Stimulated activated CD4-positive, alpha-beta T cell treated with anti-CD3 and anti-CD28 coated beads, Interleukin-15, amount 100 ng/mL, for 1 hour (primary cell): ENCODE measurements at regions not wholly inside any gene's neighbourhood (a gene's known extent, or its start where the extent isn't known, plus 50 kb on each side); places are given as distances from the start of the nearest gene placed in this dataset.
"Not testable (repeated sequence)": the region's sequence is repeated elsewhere in the genome, so short reads cannot be mapped to it uniquely, and the experiment has no call there.

ENCODE experiments used
- DNase-seq, 2 donors: peaks; one replicate each; pipeline ENCODE4 v3.0.0-alpha.2; 2020; ENCODE audit warnings: low read depth in 1 of 2, low spot score in 1 of 2

DNA sequence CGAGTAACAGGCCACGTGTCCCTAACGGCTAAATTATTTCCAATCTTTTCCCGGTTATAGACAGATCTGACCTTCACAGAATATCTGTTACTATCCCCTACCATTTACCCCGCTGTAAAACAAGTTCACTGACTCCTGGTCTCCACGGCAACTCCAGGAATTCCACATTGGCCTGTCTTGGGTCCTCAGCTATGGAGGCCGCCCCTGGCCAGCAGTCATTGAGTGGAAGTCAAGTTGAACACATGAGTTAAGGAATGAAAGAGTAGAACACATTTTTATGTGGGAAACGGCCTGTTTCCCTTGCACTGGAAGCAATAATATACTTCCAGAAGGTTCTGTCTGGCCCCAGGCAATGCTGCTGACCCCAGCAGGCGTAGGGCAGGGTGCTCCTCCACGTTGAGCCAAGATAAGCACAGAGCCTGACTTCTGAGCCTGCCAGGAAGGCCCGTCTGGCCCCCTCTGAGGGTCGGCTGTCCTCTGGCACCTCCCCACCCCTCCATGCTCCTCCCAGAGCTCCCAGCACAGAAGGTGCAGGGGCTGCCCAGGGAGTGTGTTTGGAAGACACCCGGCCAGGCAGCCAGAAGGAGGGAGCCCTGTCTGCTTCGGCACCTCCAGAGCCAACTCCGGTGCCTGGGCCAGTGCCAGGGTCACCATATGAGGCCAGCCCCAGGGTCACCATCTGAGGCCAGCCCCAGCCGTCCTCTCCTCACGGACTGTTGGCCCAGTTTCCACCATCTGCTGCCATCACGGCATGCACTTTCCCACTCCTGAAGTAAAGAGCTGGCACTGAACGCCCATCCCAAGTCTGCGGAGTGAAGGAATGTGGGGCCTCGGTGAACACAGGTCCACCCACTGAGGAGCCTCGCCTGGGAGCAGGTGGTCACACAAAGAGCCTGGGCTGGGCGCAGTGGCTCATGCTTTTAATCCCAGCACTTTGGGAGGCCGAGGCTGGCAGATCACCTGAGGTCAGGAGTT lies 813.2 kb downstream of the BRD1 start:
- DNase-seq = no peak

DNA sequence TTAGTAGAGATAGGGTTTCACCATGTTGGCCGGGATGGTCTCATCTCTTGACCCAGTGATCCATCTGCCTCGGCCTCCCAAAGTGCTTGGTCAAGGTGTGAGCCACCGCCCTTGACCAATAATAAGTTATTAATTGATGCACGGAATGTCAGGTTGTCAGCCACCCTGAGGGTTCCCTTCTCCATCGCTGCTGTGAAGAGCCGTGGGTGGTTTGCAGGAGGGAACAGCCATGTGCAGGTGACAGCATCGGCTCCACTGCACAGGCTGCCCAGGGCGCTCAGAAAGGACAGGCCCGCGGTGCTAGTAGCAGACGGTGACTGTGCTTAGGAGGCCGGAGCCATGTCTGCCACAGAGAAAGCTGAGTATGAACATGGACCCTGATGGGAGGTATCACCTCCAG lies 814.0 kb downstream of the BRD1 start:
- no peak for DNase-seq

DNA sequence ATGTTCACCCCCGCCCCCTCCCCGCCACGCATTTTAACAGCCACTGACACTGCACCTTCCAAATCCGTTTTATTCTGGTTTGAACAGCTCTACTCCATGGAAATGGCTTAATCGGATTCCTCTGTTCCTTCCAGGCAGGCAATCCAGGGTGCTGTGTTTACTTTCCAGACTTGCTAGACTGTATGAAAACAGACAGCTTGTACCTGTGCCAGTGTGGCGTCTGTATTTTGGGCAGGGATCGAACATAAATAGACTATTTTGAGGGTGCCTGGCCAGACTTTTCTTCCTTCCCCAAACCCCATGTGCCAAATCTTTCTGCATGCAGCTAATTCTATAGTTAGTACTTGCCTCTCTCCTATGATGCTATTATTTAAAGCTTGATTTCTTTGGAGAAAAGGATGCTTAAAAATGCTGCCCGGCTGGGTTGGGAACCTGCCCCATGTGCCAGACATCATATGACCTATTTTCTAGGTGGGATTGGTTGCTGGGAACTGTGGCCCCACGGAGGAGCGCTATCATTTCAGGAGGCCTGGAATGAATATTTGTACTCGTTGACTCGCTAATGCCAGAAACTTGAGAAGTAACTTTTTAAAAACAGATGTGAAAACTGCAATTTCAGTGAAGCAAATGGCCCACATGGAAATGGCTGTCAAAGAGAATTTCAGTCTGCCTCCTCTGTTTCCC lies 814.8 kb downstream of the BRD1 start:
- no peak for DNase-seq

DNA sequence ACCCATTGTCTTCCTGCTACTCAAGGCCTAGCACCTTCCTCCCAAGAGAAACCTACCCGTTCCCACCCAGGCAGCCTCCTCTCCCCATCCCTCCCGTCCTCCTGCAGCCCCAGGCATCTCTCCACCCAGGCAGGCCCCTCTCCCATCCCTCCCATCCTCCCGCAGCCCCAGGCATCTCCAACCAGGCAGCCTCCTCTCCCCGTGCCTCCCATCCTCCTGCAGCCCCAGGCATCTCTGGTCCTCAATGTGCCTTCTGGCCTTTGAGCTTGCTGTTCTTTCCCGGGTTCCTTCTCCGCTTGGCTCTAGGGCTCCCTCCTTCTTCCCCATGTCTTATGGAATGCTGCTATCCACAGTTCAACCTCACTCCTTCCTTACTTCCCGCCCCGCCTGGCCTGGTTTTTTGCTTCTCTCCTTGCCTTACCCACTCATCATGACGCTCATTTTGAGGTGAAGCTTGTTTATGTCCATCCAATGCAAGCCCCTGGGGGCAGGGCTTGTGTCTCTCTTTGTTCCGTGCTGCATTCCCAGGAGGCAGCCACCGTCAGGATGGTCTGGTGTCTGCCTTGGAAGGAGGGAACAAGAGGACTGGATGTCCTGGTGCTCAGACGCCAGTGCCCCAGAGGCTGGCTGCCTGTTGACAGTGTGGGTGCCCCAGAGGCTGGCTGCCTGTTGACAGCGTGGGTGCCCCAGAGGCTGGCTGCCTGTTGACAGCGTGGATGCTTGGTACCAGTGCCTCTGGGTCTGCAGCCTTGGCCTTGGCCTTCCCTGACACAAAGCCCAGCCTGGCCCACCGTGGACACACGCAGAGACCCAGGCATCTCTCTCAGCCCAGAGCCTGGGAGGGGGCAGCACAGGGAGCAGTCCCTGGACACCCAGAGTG lies 815.7 kb downstream of the BRD1 start:
- no peak for DNase-seq

DNA sequence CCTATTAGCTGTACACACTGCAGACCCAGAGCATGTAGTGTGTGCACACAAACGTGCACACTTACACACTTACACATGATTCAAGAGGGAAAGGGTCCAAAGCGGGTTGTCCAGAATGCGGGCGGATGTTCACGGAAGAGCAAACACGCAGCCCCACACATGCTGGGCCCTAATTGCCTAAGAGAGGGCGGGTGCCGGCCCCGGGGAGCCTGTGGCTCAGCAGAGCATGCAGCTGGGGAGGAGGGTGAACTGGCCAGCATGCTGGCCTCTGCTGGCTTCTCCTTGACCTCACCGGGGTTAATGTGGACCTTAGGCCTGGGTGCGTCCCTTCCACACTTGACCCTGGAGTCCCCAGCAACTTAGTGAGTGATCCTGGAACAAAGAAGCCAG lies 816.3 kb downstream of the BRD1 start:
- DNase-seq = no peak

DNA sequence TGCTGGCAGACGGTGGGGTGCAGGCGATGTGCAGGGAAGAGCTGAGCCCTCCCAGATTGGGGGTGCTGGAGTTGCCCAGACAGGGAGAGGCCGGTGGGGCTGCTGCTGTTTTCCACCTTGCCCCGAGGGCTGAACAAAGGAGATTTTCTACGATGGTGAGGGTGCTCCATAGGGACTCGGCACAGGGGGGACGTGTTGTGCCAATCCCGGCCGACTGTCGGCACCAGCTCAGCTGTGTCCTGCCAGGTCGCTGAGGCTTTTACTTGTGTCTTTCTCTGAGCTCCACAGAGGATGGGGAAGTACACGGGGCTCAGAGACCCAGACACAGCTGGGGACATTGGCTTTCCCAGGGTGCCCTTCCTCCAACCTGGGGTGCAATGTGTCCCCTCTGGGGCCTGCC lies 816.8 kb downstream of the BRD1 start:
- DNase-seq = no peak

DNA sequence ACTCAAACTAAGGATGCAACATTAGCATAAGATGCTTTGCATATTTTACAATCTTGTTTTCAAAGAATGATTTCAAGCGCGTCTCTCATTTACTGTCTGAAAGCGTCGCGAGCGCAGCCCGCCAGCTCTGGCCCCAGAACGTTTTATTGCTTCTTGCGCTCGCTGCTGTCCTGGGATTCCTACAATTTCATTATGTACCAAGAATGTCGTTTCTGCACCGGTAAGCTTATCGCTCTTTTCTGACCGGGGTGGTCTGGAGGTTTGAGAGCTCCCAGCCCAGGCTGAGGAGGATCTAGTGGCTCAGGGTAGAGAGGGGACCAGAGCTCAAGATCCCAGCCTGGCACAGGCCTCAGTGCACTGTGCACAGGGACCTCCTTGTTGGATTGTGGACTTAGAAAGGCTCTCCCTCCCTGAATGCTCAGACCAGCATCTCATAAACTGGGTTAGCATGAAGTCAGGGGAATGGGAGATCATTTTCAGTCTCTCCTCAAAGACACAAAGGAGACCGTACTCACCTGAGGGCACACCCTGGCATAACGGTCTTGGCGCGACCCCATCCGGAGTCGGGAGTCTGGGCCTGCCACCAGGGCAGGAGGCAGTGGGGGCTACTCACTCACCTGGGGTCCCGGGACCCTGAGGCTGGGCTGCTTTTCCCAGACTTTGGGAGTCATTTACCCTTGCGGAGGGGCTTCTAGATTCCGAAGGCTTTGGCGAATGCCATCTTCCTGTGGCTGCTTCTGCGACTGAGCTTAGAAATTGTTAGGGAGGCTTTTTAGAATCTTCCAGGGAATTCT lies 817.4 kb downstream of the BRD1 start:
- no peak for DNase-seq

DNA sequence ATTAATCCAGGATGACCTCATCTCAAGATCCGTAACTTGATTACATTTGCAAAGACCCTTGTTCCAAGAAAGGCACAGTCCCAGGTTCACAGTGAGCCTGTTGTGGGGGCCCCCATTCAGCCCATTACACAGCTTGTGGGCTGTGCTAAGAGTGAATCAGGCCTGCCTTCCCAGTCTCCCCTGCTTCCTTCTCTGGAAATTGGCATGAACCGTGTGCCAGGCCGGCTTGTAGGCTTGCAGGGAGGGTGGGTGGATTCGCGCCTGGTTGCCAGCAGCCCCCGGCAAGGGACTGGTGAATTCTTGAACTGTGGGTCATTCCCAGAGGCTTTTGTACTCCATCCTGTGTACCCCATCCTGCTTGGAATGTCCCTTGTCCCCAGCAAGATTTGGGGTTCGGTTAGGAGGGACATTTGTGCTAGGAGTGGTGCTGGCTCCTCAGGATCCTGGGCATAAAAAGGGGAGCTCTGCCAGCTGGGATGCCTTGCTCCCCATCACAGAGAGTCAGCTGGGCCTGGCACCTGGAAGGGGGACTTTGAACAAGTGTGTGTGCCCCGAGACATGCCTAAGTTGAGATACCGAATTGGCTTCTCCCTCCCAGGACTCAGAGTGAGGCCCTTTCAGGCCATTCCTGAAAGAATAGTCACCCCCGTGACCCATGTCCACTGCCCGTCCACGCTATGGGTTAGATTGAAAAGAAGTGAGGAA lies 818.2 kb downstream of the BRD1 start:
- DNase-seq = no peak

DNA sequence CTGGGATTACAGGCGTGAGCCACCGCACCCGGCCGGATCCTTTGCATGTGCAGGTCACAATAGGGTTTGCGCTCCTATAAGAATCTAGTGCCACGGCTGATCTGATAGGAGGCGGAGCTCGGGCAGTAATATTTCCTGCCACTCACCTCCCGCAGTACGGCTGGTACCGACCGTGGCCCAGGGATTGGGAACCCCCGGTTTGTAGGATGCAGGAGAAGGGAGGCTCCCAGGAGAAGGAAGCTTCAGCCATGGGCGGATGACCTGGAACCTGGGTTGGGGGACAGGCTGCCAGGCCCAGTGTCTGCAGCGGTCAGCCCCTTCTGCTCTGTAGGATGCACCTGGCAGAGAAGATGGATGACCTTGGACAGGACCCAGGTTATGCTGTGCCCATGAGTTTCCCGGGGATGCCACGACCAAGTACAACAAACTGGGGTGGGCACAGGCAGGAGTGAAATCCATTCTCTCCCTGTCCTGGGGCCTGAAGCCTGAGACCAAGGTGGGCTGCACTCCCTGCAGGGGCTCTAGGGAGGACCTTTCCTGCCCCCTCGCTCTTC lies 818.9 kb downstream of the BRD1 start:
- DNase-seq = no peak

DNA sequence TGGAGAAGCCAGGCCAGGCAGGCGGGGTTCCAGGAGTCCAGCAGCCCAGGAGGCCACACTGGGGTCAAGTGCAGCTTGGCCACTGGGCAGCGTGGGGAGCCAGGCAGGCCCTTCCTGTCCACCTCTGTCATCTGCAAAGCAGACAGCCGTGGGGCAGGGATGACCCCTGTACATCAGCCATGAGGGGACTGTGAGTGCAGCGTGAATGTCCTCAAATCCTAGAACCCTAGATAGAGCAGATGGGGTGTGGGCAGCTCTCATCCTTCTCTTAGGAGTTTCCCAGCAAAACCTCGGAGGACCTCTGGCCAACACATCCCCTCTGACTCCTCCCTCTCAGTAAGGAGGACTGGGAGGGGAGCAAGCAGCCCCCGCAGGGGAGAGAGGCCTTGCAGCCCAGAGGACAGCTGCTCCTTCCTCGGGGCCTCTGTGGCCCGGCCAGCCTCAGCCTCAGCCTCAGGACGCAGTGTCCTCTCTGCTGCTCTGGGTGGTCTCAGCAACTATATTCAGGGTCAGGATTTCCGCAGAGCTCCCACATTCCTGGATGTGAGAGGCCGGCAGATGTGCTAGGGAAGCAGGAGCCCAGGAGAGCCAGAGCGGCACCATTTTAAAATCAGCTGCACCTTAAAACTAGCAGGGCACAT lies 820.5 kb downstream of the BRD1 start:
- DNase-seq = no peak

DNA sequence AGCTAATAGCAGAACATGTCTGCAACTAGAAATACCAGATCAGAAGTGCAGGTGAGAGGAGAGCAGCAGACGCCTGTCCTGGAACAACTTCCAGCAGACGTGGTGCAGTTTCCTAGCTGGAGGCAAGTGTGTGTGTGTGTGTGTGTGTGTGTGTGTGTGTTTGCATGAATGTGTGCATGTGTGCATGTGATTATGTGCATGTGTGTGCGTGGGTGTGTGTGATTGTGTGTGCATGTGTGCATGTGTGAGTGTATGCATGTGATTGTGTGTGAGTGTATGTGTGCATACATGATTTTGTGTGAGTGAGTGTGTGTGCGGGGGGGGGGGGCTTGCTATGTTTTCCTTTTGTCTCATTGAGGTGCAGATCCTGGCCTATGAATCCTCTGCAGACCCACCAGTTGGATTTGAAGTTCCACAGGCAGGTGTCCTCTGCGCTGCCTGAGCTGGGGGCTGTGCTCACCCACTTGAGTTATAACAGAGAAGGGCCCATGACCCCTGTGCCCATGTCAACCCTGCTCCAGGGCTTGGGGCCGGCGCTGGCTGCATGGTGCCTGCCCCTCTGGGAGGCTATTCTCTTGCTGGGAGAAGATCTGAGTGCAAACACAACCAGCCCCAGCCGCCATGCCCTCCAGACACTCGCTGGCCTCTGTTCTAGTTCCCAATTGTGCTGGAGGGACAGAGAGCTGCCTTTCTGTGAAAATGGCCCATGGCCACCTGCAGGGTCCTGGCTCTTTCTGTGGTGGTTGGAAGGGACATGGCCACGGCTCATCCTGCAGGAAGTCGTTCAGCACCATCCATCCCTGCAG lies 821.3 kb downstream of the BRD1 start:
- no peak for DNase-seq

DNA sequence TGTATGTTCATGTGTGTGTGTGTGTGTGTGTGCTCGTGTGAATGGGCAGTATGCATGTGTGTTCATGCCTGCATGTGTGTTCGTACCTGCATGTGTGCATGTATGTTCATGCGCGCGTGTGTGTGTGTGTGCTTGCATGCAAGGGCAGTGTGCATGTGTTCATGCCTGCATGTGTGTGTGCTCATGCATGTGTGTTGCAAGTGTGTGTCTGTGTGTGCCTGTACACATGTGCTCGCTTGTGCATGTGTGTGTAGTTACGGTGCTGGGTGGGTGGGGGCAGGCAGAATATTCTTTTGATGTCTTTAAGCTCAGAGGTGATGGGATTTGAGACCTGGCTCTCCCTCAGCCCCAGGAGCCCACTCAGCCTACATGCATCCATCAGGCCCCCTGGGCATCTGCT lies 822.1 kb downstream of the BRD1 start:
- DNase-seq = no peak

DNA sequence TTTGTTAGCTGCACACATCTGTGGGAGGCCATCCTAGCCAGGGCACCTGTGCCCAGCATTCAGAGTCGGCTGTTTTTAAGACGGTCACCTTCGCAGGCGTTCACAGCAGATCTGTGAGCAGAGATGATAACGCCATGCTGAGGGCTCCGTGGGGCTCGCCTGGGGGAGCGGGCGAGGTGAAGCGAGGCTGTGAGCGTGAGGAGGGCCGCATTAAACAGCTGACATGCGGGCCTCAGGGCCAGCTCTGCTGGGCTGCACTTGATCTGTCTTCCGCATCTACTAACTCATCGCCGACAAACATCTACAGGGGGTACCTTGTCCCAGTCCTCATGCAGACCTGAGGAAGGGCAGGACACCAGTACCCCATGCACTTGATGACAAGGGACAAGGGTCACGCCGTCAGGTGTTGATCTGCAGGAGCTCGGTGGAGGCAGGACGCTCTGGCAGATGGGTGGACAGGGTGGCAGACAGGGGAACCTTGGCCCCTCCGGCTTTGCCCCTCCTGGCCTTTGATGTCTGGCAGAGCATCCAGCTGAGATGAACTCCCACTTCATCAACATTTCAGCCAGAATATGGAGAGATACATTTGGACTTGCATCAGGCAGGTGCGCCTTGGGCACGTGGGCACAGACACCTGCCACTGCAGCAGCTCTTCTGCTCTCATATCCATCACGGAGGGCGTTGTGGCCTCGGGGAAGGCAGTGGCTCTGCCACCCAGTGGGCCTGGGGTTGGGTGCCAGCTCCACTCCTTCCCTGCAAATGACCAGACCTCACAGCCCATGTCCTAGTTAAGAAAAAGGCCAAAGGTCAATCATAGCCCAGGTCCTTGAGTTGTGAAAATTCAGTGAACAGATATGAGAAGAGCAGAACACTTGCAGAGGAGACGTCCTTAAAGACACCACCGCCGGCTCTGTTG lies 822.9 kb downstream of the BRD1 start:
- no peak for DNase-seq

DNA sequence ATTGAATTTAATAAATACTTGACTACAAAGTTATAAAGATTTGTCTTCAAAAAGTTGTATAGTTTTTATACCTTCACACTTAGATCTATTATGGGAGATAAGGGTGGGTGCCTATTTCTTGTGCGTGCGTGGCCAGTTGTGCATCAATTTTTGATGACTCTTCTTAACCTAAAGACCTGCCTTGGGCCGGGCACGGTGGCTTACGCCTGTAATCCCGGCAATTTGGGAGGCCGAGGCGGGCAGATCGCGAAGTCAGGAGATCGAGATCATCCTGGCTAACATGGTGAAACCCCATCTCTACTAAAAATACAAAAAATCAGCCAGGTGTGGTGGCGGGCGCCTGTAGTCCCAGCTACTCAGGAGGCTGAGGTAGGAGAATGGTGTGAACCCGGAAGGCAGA lies 830.1 kb downstream of the BRD1 start:
- DNase-seq = not testable (repeated sequence)

DNA sequence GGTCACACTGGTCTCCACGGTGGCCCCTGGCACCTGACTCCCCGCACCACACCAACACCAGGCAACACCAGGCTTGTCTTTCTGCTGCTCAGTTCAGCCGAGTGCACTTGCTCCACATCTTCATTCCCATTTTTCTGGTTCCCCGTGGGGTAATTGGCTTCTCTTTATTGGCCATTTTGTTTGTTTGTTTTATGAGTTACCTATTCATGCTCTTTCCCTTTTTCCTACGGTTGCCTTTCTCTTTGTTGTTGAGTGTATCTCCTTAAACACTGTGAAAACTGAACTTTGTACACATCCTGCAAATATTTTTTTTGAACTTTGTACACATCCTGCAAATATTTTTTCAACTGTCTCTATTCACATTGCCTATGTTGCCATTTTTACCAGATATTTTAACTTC lies 834.0 kb downstream of the BRD1 start:
- no peak for DNase-seq

DNA sequence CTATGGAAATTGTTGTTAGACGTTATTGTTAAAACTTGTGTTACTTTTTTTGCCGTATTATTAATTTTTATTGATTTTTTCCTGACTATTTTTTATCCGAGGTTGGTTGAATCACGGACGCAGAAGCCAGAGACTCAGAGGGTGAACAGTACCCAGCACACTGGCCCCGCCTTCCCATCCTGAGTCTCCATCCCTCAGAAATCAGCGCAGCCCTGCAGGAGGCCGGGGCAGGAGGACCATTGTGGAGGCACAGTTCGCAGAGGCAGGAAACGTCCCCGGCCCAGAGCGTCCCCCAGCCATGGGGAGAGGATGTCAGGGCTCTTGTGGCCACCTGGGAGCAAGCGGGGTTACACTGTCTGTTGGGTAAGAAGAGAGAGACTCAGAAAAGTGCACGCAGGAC lies 843.0 kb downstream of the BRD1 start:
- no peak for DNase-seq

DNA sequence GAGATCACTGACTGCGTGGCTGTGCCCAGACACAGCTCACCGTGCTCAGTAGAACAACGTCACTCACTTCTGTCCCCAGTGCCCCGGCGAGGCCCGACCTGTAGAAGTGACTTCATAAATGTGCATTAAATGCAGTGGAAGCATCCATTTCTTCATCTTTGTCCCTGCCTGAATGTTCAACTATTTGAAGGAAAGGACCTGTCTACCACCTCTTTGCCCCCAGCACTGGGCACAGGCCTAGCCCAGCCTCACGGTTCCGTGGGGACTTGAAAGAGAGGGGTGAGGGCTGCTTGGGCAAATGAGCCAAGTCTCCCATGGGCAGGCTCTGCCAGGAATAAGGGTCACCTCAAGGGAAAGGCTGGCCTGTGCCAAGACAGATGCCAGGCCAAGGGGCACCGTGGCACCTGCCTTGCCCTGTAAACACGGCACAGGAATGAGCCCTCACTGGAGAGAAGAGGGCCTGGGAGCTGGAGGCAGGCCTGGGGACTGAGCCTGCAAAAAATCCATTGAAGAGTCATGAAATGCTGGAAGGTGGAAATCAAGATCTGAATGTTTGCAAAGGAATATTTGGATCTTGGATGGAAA lies 845.3 kb downstream of the BRD1 start:
- no peak for DNase-seq
